ENCODE measurements at regions not wholly inside any gene's neighbourhood (a gene's known extent, or its start where the extent isn't known, plus 50 kb on each side); places are given as distances from the start of the nearest gene placed in this dataset.

- BruUV-seq (replicated peaks): no TSS peak
- H3K9me3 ChIP-seq (ENCODE audit: control insufficient read depth in 1 of 2, insufficient read depth in 1 of 2, low read depth in 1 of 2, low read length in 2 of 2): no peaks in the 10 kb centered on the region
- TF ChIP-seq FOSL1 (IDR thresholded peaks at IDR 0.05; ENCODE audit: low read depth): no peak
- TF ChIP-seq POLR2AphosphoS5 (IDR thresholded peaks at IDR 0.05; ENCODE audit: low read depth, low read length): no peak
- TF ChIP-seq CTCF (IDR thresholded peaks at IDR 0.05 in 2 of 3, conservative IDR thresholded peaks at IDR 0.05 in 1 of 3; ENCODE audit: borderline replicate concordance in 1 of 3, insufficient read depth in 1 of 3, low read depth in 2 of 3, low read length in 2 of 3): no peak
- TF ChIP-seq, protein P1, sequence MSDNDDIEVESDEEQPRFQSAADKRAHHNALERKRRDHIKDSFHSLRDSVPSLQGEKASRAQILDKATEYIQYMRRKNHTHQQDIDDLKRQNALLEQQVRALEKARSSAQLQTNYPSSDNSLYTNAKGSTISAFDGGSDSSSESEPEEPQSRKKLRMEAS (IDR thresholded peaks at IDR 0.05): no peak
- TF ChIP-seq ZBTB33 (IDR thresholded peaks at IDR 0.05; ENCODE audit: extremely low read depth, insufficient replicate concordance, low read length): no peak
- TF ChIP-seq EZH2phosphoT487 (IDR thresholded peaks at IDR 0.05; ENCODE audit: borderline replicate concordance): no peak
- TF ChIP-seq SIN3A (IDR thresholded peaks at IDR 0.05; ENCODE audit: low read depth): no peak
- no peak for TF ChIP-seq EZH2 (IDR thresholded peaks at IDR 0.05)
- TF ChIP-seq CEBPB (IDR thresholded peaks at IDR 0.05; ENCODE audit: low read depth): no peak
- TF ChIP-seq ELF1 (IDR thresholded peaks at IDR 0.05; ENCODE audit: borderline replicate concordance, low read depth): no peak
- no peak for TF ChIP-seq TCF7L2 (IDR thresholded peaks at IDR 0.05; ENCODE audit: borderline replicate concordance, extremely low read depth, insufficient read depth, insufficient read length)
- no peak for TF ChIP-seq ATF3 (IDR thresholded peaks at IDR 0.05)
- no peak for TF ChIP-seq SP1 (IDR thresholded peaks at IDR 0.05; ENCODE audit: low read depth)
- TF ChIP-seq SRF (IDR thresholded peaks at IDR 0.05; ENCODE audit: low read depth): no peak
- TF ChIP-seq YY1 (IDR thresholded peaks at IDR 0.05; ENCODE audit: extremely low read depth, insufficient replicate concordance, low read depth, low read length): no peak
- no peak for TF ChIP-seq ZNF274 (IDR thresholded peaks at IDR 0.05; ENCODE audit: low read depth, low read length)
- no peak overlapping the region for H3K9ac ChIP-seq (ENCODE audit: low read length)
- DNase-seq (ENCODE audit: low read depth, low spot score): no peak
- no peaks in the 10 kb centered on the region for H3K79me2 ChIP-seq (ENCODE audit: insufficient read depth, low read length)
- no peaks in the 10 kb centered on the region for H3K4me1 ChIP-seq (ENCODE audit: control insufficient read depth in 1 of 2, insufficient read depth in 2 of 2, low read length in 2 of 2)
- no peaks in the 10 kb centered on the region for H4K20me1 ChIP-seq (ENCODE audit: insufficient read depth)
- no peaks in the 10 kb centered on the region for H3K9me2 ChIP-seq (ENCODE audit: insufficient read depth)
- ChIA-PET POLR2A (no interaction called here), CTCF (no interaction called here), RAD21 (ENCODE audit: low non-redundant PET in 1 of 2, low total read pairs in 2 of 2, uncharacterized antibody in 2 of 2, unreplicated experiment in 2 of 2) (no interaction called here)
- H3K36me3 ChIP-seq (ENCODE audit: control insufficient read depth in 1 of 2, insufficient read depth in 2 of 2, low read length in 2 of 2): no peaks in the 10 kb centered on the region
- no peaks in the 10 kb centered on the region; the same call in 1 of the 2 replicates for H3K27me3 ChIP-seq (ENCODE audit: insufficient read depth, low read length)
- no peak overlapping the region for H3K4me3 ChIP-seq (replicated peaks in 1 of 2; ENCODE audit: low read depth in 1 of 2, low read length in 2 of 2)
- intact Hi-C loops (cut with micrococcal nuclease): loop anchor here (1.0 kb wide), 1 partner anchor 44 kb away; no protein-coding TSS in a partner anchor
- H3K4me2 ChIP-seq (ENCODE audit: low read length): no peak overlapping the region
- no peak overlapping the region for H2AFZ ChIP-seq (ENCODE audit: low read depth, low read length, poor library complexity, severe bottlenecking)
- no peak for ATAC-seq
- no peak overlapping the region for H3K27ac ChIP-seq (ENCODE audit: low read depth, low read length)
These were observed 116.2 kb upstream of the DDX18 start for GRCh38 chr2:117698287-117698686.
